K562 (cell line): ENCODE measurements at regions not wholly inside any gene's neighbourhood (a gene's known extent, or its start where the extent isn't known, plus 50 kb on each side); places are given as distances from the start of the nearest gene placed in this dataset.

Source experiments
- ATAC-seq: fragments of 200-7000 bp; cut with Tn5 transposase; 3 replicates; pipeline ENCODE4 v1.9.1; 2020; ENCODE audit warnings: moderate library complexity
- BruUV-seq: library from RNA; stranded (reverse); fragments of 400-500 nt; replicated peaks from 2 replicates; lab custom pipeline; 2021; lab: Mats Ljungman, UMichigan
- CTCF ChIA-PET: fragments of 300-600 bp; formaldehyde crosslinking; extraction: SDS; loops from one replicate; lab custom pipeline; 2021; ENCODE audit warnings: low intra/inter-chr PET ratio; lab: Yijun Ruan, JAX
- POLR2A ChIA-PET: fragments of 300-600, 350-650 bp; sonication (Branson Sonifier 250); formaldehyde crosslinking; extraction: SDS; loops from one replicate; lab custom pipeline; 2021; ENCODE audit warnings: antibody characterized with exemption, inconsistent platforms; lab: Yijun Ruan, JAX
- DNase-seq, 4 experiments: peaks; one replicate each; pipeline versions ENCODE4 v3.0.0 to v3.0.0-alpha.2; 2011 to 2018; ENCODE audit warnings: low spot score in 3 of 4, mixed read lengths in 3 of 4; ENCODE audit errors: extremely low read depth in 1 of 4
- FAIRE-seq: peaks from 2 replicates; lab custom pipeline; 2011; peaks lifted over from hg19 to GRCh38; lab: Jason Lieb, UNC
- H2AFZ ChIP-seq: 2 replicates; pipeline ENCODE4 v1.6.0; 2011; ENCODE audit warnings: low read depth, low read length, control low read depth, inconsistent platforms
- H3K27ac ChIP-seq: fragments of 200-600 bp; 3 replicates; pipeline ENCODE4 v1.8.0; 2011; ENCODE audit warnings: low read depth, mild to moderate bottlenecking, control low read depth, inconsistent platforms, low read length, moderate library complexity, mixed read lengths; ENCODE audit errors: extremely low read depth
- H3K27me3 ChIP-seq, 2 experiments: fragments of 300-600 bp in 1 of 2; 2 replicates in 1 of 2; 3 replicates in 1 of 2; pipeline versions ENCODE4 v1.6.0 to v1.8.0; 2011; ENCODE audit warnings: inconsistent platforms in 2 of 2, low read length in 2 of 2, mild to moderate bottlenecking in 1 of 2, mixed read lengths in 1 of 2, moderate library complexity in 1 of 2; ENCODE audit not compliant: control insufficient read depth in 2 of 2, insufficient read depth in 2 of 2
- H3K36me3 ChIP-seq: fragments of 300-600 bp; 3 replicates; pipeline ENCODE4 v1.8.0; 2011; ENCODE audit warnings: mild to moderate bottlenecking, low read length, inconsistent platforms; ENCODE audit not compliant: control insufficient read depth, insufficient read depth
- H3K4me1 ChIP-seq, 2 experiments: fragments of 200-600 bp in 1 of 2; replicated peaks in 1 of 2; 2 replicates in 1 of 2; 3 replicates in 1 of 2; pipeline versions ENCODE4 v1.5.1 to v1.8.0; 2011; ENCODE audit warnings: inconsistent platforms in 2 of 2, low read length in 2 of 2, mild to moderate bottlenecking in 1 of 2, mixed read lengths in 1 of 2, moderate library complexity in 1 of 2; ENCODE audit not compliant: control insufficient read depth in 2 of 2, insufficient read depth in 2 of 2
- H3K4me2 ChIP-seq: 2 replicates; pipeline ENCODE4 v1.6.1; 2011; ENCODE audit warnings: low read length, control low read depth, inconsistent platforms, mixed read lengths; ENCODE audit not compliant: insufficient read depth
- H3K4me3 ChIP-seq: fragments of 200-600 bp; sonication (generic), shearing (Covaris generic); 2 replicates; pipeline ENCODE4 v1.5.1; 2016; ENCODE audit warnings: control low read depth, inconsistent platforms
- H3K79me2 ChIP-seq: fragments of 200-600 bp; 3 replicates; pipeline ENCODE4 v1.8.0; 2011; ENCODE audit warnings: low read length, inconsistent platforms; ENCODE audit not compliant: control insufficient read depth, insufficient read depth
- H3K9ac ChIP-seq, 2 experiments: 2 replicates each; pipeline versions ENCODE4 v1.6.0 to v1.6.1; 2011; ENCODE audit warnings: low read depth in 2 of 2, low read length in 2 of 2, control low read depth in 1 of 2, inconsistent platforms in 1 of 2, mild to moderate bottlenecking in 1 of 2, mixed read lengths in 1 of 2; ENCODE audit not compliant: insufficient read depth in 1 of 2
- H3K9me1 ChIP-seq: one replicate; pipeline ENCODE4 v1.6.0; 2011; ENCODE audit warnings: inconsistent platforms, mild to moderate bottlenecking, low read length, moderate library complexity; ENCODE audit not compliant: control insufficient read depth, insufficient read depth
- H3K9me3 ChIP-seq: replicated peaks from 2 replicates; pipeline ENCODE4 v1.5.1; 2011; ENCODE audit warnings: low read depth, low read length, inconsistent platforms; ENCODE audit not compliant: control insufficient read depth, insufficient read depth
- H4K20me1 ChIP-seq: replicated peaks from 2 replicates; pipeline ENCODE4 v1.6.1; 2011; ENCODE audit warnings: low read length, inconsistent platforms, mixed read lengths; ENCODE audit not compliant: control insufficient read depth, insufficient read depth
- FOXJ2 ChIP-seq: fragments of 200-800 bp; sonication (Bioruptor generic); IDR thresholded peaks from 2 replicates; pipeline ENCODE4 v1.6.1; 2016; ENCODE audit warnings: missing genetic modification characterization, missing compliant biosample characterization
- IFI16 ChIP-seq: fragments of 250-450 bp; sonication (Bioruptor Pico); IDR thresholded peaks from 2 replicates; pipeline ENCODE4 v2.1.2; 2022; ENCODE audit warnings: mild to moderate bottlenecking, inconsistent platforms
- ILK ChIP-seq: fragments of 450-650 bp; IDR thresholded peaks from 2 replicates; pipeline ENCODE4 v1.6.1; 2016; ENCODE audit warnings: missing genetic modification characterization, low read depth, mild to moderate bottlenecking, missing compliant biosample characterization, moderate library complexity, borderline replicate concordance
- NONO ChIP-seq, 2 experiments: fragments of 200-400 bp in 1 of 2; fragments of 450-650 bp in 1 of 2; formaldehyde crosslinking in 1 of 2; IDR thresholded peaks; 2 replicates each; pipeline ENCODE4 v1.6.1; 2017; ENCODE audit warnings: low read depth in 2 of 2, mild to moderate bottlenecking in 2 of 2, moderate library complexity in 2 of 2, low read length in 1 of 2
- NR2F6 ChIP-seq: fragments of 450-650 bp; formaldehyde crosslinking; IDR thresholded peaks from 2 replicates; pipeline ENCODE4 v1.4.0; 2020; ENCODE audit warnings: mild to moderate bottlenecking
- SIN3B ChIP-seq: fragments of 450-650 bp; IDR thresholded peaks from 2 replicates; pipeline ENCODE4 v1.6.1; 2017; ENCODE audit warnings: low read depth, mild to moderate bottlenecking, moderate library complexity
- SNRNP70 ChIP-seq: fragments of 200-400 bp; formaldehyde crosslinking; optimal IDR thresholded peaks from 2 replicates; pipeline ENCODE3; 2017; ENCODE audit warnings: low read depth, low read length
- TCF7 ChIP-seq: sonication (generic); IDR thresholded peaks from 2 replicates; pipeline ENCODE4 v1.6.1; 2016; ENCODE audit warnings: antibody characterized with exemption, borderline replicate concordance
- XRCC4 ChIP-seq: IDR thresholded peaks from one replicate; pipeline ENCODE4 v1.6.1; 2011; ENCODE audit not compliant: insufficient read depth, insufficient read length; ENCODE audit errors: extremely low read depth
- ZBTB40 ChIP-seq, 2 experiments: fragments of 450-650 bp in 1 of 2; sonication (generic) in 1 of 2; formaldehyde crosslinking in 1 of 2; IDR thresholded peaks; 2 replicates each; pipeline versions ENCODE4 v1.7.1 to v1.9.0; 2016 to 2022; ENCODE audit warnings: inconsistent platforms in 1 of 2, mild to moderate bottlenecking in 1 of 2, missing genetic modification reagents in 1 of 2
- ZNF224 ChIP-seq: sonication (generic); formaldehyde crosslinking; IDR thresholded peaks from 2 replicates; pipeline ENCODE4 v1.8.0; 2022; ENCODE audit warnings: mild to moderate bottlenecking, missing genetic modification reagents
- ZNF507 ChIP-seq: conservative IDR thresholded peaks from 2 replicates; pipeline ENCODE4 v1.6.1; 2017; ENCODE audit warnings: missing genetic modification characterization, missing compliant biosample characterization
- WGBS: fragments of 100-300 bp; shearing (Covaris generic); methylation state at CpG from one replicate; pipeline ENCODE4 v1.1.6; 2016; ENCODE audit warnings: low coverage, mixed read lengths; ENCODE audit not compliant: insufficient coverage; ENCODE audit errors: missing lambda C conversion rate; 5-methylcytosine and 5-hydroxymethylcytosine counted together
- in situ Hi-C: fragments of 300-500 bp; cut with MboI; formaldehyde crosslinking; loops from 4 replicates; pipeline ENCODE4 v1.15.0; 2018; ENCODE audit warnings: inconsistent platforms, mixed read lengths
- intact Hi-C: fragments of 100-400 bp; cut with micrococcal nuclease; formaldehyde crosslinking; loops from 2 replicates; pipeline ENCODE4 v1.14.2; 2022

DNA sequence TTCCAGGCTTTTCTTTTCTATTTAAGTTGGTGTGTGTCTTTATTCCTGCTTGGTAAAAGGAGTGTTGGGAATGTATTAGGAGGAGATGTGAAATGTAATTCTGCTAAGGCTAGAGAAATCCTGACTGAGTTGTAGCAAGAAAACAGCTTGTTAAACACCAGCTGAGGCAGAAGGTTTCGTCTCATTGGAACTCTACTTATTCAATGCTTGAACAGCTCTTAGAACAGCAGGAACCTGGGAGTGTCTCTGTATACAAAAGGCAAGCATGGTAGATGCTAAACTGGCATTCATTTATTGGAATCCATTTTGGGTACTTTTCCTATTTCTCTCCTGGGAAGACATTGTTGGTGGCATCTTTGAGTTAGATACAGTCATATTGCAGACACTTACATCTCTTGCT, 280.9 kb downstream of the HRH4 start (continued):
- no peak for TF ChIP-seq ZNF224 (CRISPR knock-in tag)
- TF ChIP-seq FOXJ2, result no peak
- no peak for TF ChIP-seq SNRNP70
- no peak for TF ChIP-seq ZNF507 (tag)
- no peak for TF ChIP-seq ILK

DNA sequence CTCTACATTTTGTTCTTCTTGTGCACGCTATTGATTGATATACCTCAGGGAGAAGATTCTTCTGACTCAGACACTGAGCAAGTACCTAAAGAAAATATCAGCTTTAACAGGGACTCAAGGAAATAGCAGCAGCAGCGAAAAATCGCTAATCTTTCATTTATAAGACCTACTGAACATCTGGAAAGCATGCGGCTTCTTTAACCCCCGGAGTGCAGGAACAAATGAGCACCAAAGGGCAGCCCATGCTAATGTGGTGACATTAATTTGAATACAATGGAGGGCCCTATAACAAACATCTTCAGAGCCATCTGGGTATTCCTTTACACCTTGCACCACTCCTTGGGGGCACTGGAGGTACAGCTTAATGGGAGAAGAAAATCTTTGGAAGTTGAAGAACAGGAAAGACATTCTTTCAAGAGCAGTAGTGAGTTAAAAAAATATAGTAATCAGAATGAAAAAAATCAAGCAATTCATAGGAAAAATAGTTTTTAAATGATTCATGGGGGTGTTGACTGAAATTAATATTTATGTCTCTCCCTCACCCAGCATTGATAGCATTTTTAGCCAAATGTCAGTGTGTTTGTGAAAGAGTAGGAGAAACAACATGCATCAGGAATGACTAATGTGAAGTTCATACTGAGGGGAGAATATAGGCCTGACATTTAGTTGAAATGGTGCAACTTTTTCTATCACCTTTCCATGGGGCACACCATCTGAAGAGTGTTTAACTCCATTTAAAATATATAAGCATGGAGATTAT, 281.7 kb downstream of the HRH4 start:
- in situ Hi-C loops, result no loop called here
- POLR2A ChIA-PET, result no interaction called here
- DNase-seq, result no peak
- H3K27me3 ChIP-seq, result no peaks in the 10 kb centered on the region
- 6% methylated on average over 5 of the region's 5 CpGs for WGBS
- H3K9me1 ChIP-seq, result no peaks in the 10 kb centered on the region
- no peak overlapping the region for H3K4me2 ChIP-seq
- no peak overlapping the region for H3K27ac ChIP-seq
- CTCF ChIA-PET, result no interaction called here
- no peaks in the 10 kb centered on the region for H3K4me1 ChIP-seq
- no peaks in the 10 kb centered on the region for H4K20me1 ChIP-seq
- no peak overlapping the region for H2AFZ ChIP-seq
- no peaks in the 10 kb centered on the region for H3K9me3 ChIP-seq
- no TSS peak for BruUV-seq
- H3K36me3 ChIP-seq, result no peaks in the 10 kb centered on the region
- no peak for ATAC-seq
- H3K9ac ChIP-seq, result no peak overlapping the region
- no peak for FAIRE-seq
- intact Hi-C loops, result no loop called here
- H3K79me2 ChIP-seq, result no peaks in the 10 kb centered on the region
- no peak overlapping the region for H3K4me3 ChIP-seq
- TF ChIP-seq ZBTB40 (IDR thresholded peaks at IDR 0.05) (no peak), ZBTB40 (CRISPR knock-in tag; IDR thresholded peaks at IDR 0.05) (no peak), NONO (IDR thresholded peaks at IDR 0.05; ENCODE audit: low read depth in 2 of 2, low read length in 1 of 2) (no peak), IFI16 (CRISPR knock-in tag) (no peak), SIN3B (no peak), TCF7 (no peak), NR2F6 (CRISPR knock-in tag) (no peak), XRCC4 (no peak)
